Loucy (cell line): ENCODE measurements at regions not wholly inside any gene's neighbourhood (a gene's known extent, or its start where the extent isn't known, plus 50 kb on each side); places are given as distances from the start of the nearest gene placed in this dataset.

Experiments
- H2AFZ ChIP-seq: fragments of 200-600 bp; sonication (generic); 2 replicates; pipeline ENCODE4 v1.6.0; 2016; ENCODE audit warnings: antibody characterized with exemption, mild to moderate bottlenecking, low read length, moderate library complexity
- H3F3A ChIP-seq: fragments of 200-600 bp; 2 replicates; pipeline ENCODE4 v1.6.0; 2016; ENCODE audit warnings: antibody characterized with exemption, low read depth, mild to moderate bottlenecking
- H3K27me3 ChIP-seq: fragments of 200-600 bp; sonication (generic); 2 replicates; pipeline ENCODE4 v1.6.1; 2014; ENCODE audit warnings: low read length, mild to moderate bottlenecking; ENCODE audit not compliant: insufficient read depth, poor library complexity, severe bottlenecking
- H3K36me3 ChIP-seq: fragments of 200-600 bp; sonication (generic); 2 replicates; pipeline ENCODE4 v1.6.1; 2016; ENCODE audit warnings: low read length; ENCODE audit not compliant: insufficient read depth
- H3K4me1 ChIP-seq: fragments of 200-600 bp; sonication (generic); 2 replicates; pipeline ENCODE4 v1.5.1; 2014; ENCODE audit warnings: low read length, mild to moderate bottlenecking; ENCODE audit not compliant: insufficient read depth, poor library complexity, severe bottlenecking
- H3K4me2 ChIP-seq: fragments of 200-600 bp; sonication (generic); 2 replicates; pipeline ENCODE4 v1.6.0; 2014; ENCODE audit warnings: antibody characterized with exemption, low read length, low read depth, mild to moderate bottlenecking; ENCODE audit not compliant: poor library complexity, severe bottlenecking
- H3K4me3 ChIP-seq: fragments of 200-600 bp; sonication (generic); 2 replicates; pipeline ENCODE4 v1.5.1; 2014; ENCODE audit warnings: low read length, mild to moderate bottlenecking, mixed read lengths; ENCODE audit not compliant: poor library complexity, severe bottlenecking
- H3K79me2 ChIP-seq: fragments of 200-600 bp; sonication (generic); 2 replicates; pipeline ENCODE4 v1.6.1; 2014; ENCODE audit warnings: low read length; ENCODE audit not compliant: insufficient read depth
- H3K9ac ChIP-seq: fragments of 200-600 bp; sonication (generic); 2 replicates; pipeline ENCODE4 v1.6.0; 2014; ENCODE audit warnings: mild to moderate bottlenecking, low read depth, low read length, moderate library complexity; ENCODE audit not compliant: poor library complexity, severe bottlenecking
- H3K9me2 ChIP-seq: fragments of 200-600 bp; sonication (generic); replicated peaks from 2 replicates; pipeline ENCODE4 v1.6.1; 2016; ENCODE audit warnings: low read depth, low read length, mixed read lengths
- H3K9me3 ChIP-seq: fragments of 200-600 bp; sonication (generic); 2 replicates; pipeline ENCODE4 v1.6.1; 2014; ENCODE audit warnings: mild to moderate bottlenecking, antibody characterized with exemption, low read length, low read depth; ENCODE audit not compliant: insufficient read depth
- H4K20me1 ChIP-seq: fragments of 200-600 bp; sonication (generic); 2 replicates; pipeline ENCODE4 v1.6.0; 2014; ENCODE audit warnings: antibody characterized with exemption, low read length, mild to moderate bottlenecking; ENCODE audit not compliant: insufficient read depth, poor library complexity, severe bottlenecking
- CTCF ChIP-seq: fragments of 200-600 bp; sonication (generic); conservative IDR thresholded peaks from 2 replicates; pipeline ENCODE4 v1.5.1; 2014; ENCODE audit warnings: mild to moderate bottlenecking, antibody characterized with exemption, low read length
- EZH2phosphoT487 ChIP-seq: fragments of 200-600 bp; IDR thresholded peaks from 2 replicates; pipeline ENCODE4 v1.6.1; 2018; ENCODE audit warnings: antibody characterized with exemption, mild to moderate bottlenecking, moderate library complexity, borderline replicate concordance

GRCh38 chr2:41170589-41170988, 718.7 kb upstream of the SLC8A1 start:
- Histone ChIP-seq H3F3A (no peaks in the 10 kb centered on the region), H3K9me2 (no peaks in the 10 kb centered on the region), H3K4me3 (no peak overlapping the region), H3K9ac (no peak overlapping the region), H3K36me3 (no peaks in the 10 kb centered on the region), H3K4me1 (no peaks in the 10 kb centered on the region), H3K27me3 (no peaks in the 10 kb centered on the region), H4K20me1 (no peaks in the 10 kb centered on the region), H3K79me2 (no peaks in the 10 kb centered on the region), H3K9me3 (no peaks in the 10 kb centered on the region), H2AFZ (no peak overlapping the region), H3K4me2 (no peak overlapping the region)
- TF ChIP-seq CTCF (no peak), EZH2phosphoT487 (no peak)

GRCh38 chr2:41180387-41180786, 728.5 kb upstream of the SLC8A1 start:
- no peaks in the 10 kb centered on the region for H4K20me1 ChIP-seq

GRCh38 chr2:41182961-41183360, 731.1 kb upstream of the SLC8A1 start:
- Histone ChIP-seq H4K20me1 (no peaks in the 10 kb centered on the region), H3K9ac (no peak overlapping the region), H3K79me2 (no peaks in the 10 kb centered on the region), H3K9me3 (no peaks in the 10 kb centered on the region), H3F3A (no peaks in the 10 kb centered on the region), H3K9me2 (no peaks in the 10 kb centered on the region), H3K36me3 (no peaks in the 10 kb centered on the region), H2AFZ (no peak overlapping the region), H3K4me1 (no peaks in the 10 kb centered on the region), H3K4me3 (no peak overlapping the region), H3K27me3 (no peaks in the 10 kb centered on the region), H3K4me2 (no peak overlapping the region)
- no peak for TF ChIP-seq CTCF
- no peak for TF ChIP-seq EZH2phosphoT487

More at GRCh38 chr2:41180387-41180786, 728.5 kb upstream of the SLC8A1 start:
- H3K4me1 ChIP-seq, result no peaks in the 10 kb centered on the region
- H3F3A ChIP-seq, result no peaks in the 10 kb centered on the region
- no peak overlapping the region for H2AFZ ChIP-seq
- no peak overlapping the region for H3K4me2 ChIP-seq
- TF ChIP-seq CTCF, result no peak
- no peaks in the 10 kb centered on the region for H3K9me2 ChIP-seq
- no peaks in the 10 kb centered on the region for H3K36me3 ChIP-seq
- H3K9me3 ChIP-seq, result no peaks in the 10 kb centered on the region
- no peaks in the 10 kb centered on the region for H3K27me3 ChIP-seq
- H3K9ac ChIP-seq, result no peak overlapping the region
- H3K79me2 ChIP-seq, result no peaks in the 10 kb centered on the region
- H3K4me3 ChIP-seq, result no peak overlapping the region
